Lower leg skin (tissue), 4 donors: ENCODE measurements at regions not wholly inside any gene's neighbourhood (a gene's known extent, or its start where the extent isn't known, plus 50 kb on each side); places are given as distances from the start of the nearest gene placed in this dataset.
"Not testable (repeated sequence)": the region's sequence is repeated elsewhere in the genome, so short reads cannot be mapped to it uniquely, and the experiment has no call there.

Experiments used
- DNase-seq, 2 donors: peaks; one replicate each; pipeline ENCODE4 v3.0.0-alpha.2; 2019; ENCODE audit warnings: low spot score in 2 of 2
- H3K4me3 ChIP-seq: fragments of 200-600 bp; sonication (generic); 2 replicates; pipeline ENCODE4 v1.5.1; 2017; ENCODE audit warnings: mild to moderate bottlenecking, low read depth; ENCODE audit not compliant: poor library complexity, severe bottlenecking
- POLR2A ChIP-seq, 2 donors: fragments of 450-650 bp; IDR thresholded peaks; one replicate each; pipeline ENCODE4 v1.6.1; 2016 to 2017; ENCODE audit warnings: antibody characterized with exemption in 2 of 2, mild to moderate bottlenecking in 1 of 2, moderate library complexity in 1 of 2
- WGBS, 2 donors: methylation state at CpG; one replicate each; pipeline ENCODE4 v1.1.5; 2018; 5-methylcytosine and 5-hydroxymethylcytosine counted together
- intact Hi-C: fragments of 100-400 bp; cut with DNase I; formaldehyde crosslinking; loops from one replicate; pipeline ENCODE4 v1.15.0; 2023; ENCODE audit warnings: low total_unique reads
- TF ChIP-seq, protein P1 (sequence below), 3 donors: fragments of 450-650 bp; IDR thresholded peaks; one replicate each; pipeline ENCODE4 v1.5.1; 2016; ENCODE audit warnings: antibody characterized with exemption in 3 of 3, mild to moderate bottlenecking in 3 of 3, moderate library complexity in 2 of 3

DNA sequence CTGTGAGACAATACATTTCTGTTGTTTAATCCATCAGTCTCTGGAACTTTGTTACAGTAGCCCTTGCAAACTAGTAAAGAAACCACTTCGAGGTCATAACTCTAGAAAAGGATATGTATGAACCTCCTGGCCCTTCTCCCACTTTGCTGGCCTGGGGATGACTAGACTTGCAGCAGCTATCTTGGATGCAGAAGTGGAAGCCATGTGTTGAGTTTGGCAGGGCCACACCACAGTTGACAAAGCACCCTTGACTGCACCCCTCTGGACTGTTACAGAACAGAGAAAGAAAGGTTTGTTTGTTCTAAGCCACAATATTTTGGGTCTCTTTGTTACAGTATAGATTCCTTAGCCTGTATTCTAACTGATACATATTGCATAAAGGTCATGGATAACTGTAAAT, 183.2 kb upstream of the TAS2R1 start:
- WGBS, 2 donors, result 68 to 84% methylated on average over 1 of the region's 1 CpG
- intact Hi-C loops, result no loop called here
- DNase-seq, result no peak
- TF ChIP-seq, protein P1, sequence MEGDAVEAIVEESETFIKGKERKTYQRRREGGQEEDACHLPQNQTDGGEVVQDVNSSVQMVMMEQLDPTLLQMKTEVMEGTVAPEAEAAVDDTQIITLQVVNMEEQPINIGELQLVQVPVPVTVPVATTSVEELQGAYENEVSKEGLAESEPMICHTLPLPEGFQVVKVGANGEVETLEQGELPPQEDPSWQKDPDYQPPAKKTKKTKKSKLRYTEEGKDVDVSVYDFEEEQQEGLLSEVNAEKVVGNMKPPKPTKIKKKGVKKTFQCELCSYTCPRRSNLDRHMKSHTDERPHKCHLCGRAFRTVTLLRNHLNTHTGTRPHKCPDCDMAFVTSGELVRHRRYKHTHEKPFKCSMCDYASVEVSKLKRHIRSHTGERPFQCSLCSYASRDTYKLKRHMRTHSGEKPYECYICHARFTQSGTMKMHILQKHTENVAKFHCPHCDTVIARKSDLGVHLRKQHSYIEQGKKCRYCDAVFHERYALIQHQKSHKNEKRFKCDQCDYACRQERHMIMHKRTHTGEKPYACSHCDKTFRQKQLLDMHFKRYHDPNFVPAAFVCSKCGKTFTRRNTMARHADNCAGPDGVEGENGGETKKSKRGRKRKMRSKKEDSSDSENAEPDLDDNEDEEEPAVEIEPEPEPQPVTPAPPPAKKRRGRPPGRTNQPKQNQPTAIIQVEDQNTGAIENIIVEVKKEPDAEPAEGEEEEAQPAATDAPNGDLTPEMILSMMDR (IDR thresholded peaks at IDR 0.05), result no peak
- TF ChIP-seq POLR2A (IDR thresholded peaks at IDR 0.05), result no peak
- H3K4me3 ChIP-seq, result no peak overlapping the region

DNA sequence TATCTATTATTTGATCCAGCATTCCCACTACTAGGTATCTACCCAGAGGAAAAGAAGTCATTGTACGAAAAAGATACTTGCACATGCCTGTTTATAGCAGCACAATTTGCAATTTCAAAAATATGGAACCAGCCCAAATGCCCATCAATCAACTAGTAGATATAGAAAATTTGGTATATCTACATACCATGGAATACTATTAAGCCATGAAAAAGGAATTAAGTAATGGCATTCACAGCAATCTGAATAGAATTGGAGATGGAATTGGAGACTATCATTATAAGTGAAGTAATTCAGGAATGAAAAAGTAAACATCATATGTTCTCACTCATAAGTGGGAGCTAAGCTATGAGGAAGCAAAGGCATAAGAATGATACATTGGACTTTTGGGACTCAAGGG, 177.2 kb upstream of the TAS2R1 start:
- intact Hi-C loops, result not testable (repeated sequence)

DNA sequence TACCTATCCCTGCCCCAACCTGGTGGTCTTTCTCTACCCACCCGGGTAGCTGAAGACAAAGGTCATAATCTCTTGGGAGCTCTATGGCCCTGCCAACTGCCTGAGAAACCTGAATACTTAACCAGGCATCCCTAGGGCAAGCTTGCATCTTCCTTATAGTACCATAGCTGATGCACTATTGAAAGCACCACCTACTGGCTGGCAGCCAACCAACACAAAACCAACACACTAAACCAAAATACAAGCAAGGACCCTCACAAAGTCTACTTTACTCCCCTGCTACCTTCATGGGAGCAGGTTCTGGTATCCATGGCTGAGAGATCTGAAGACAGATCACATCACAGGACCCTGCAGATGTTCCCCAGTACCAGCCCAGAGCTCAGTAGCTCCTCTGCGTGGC, 171.8 kb upstream of the TAS2R1 start:
- 90 to 97% methylated on average over 2 of the region's 2 CpGs for WGBS, 2 donors
- DNase-seq, result no peak
- TF ChIP-seq, protein P1 (IDR thresholded peaks at IDR 0.05), result no peak
- TF ChIP-seq POLR2A (IDR thresholded peaks at IDR 0.05), result no peak
- intact Hi-C loops, result no loop called here
- no peak overlapping the region for H3K4me3 ChIP-seq

More for the DNA sequence above, 177.2 kb upstream of the TAS2R1 start:
- DNase-seq, H3K4me3 ChIP-seq: not testable (repeated sequence)
- 86 to 97% methylated on average over 1 of the region's 1 CpG for WGBS, 2 donors

DNA sequence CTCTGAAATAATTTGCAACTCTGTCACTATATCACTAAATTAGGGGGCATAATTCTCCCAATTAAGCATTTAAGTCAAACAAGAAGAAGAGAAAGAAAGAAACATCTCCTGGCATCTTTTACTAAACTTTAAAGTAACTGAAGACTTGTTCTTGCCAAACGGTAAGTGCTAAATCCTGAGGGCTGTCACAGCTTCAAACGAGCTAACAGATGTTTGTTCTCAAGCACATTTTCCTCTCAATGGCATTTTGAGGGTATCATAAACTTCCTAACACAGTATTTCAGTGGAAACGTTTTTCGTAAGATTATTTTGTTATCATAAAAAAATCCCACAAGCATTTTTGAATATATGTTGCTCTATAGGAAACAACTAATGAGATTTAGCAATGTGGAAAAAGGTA, 169.5 kb upstream of the TAS2R1 start:
- no peak overlapping the region for H3K4me3 ChIP-seq
- WGBS, 2 donors, result 29 to 34% methylated on average over 4 of the region's 4 CpGs
- DNase-seq, result no peak
- intact Hi-C loops, result no loop called here
- TF ChIP-seq, protein P1 (IDR thresholded peaks at IDR 0.05), result no peak
- no peak for TF ChIP-seq POLR2A (IDR thresholded peaks at IDR 0.05)

DNA sequence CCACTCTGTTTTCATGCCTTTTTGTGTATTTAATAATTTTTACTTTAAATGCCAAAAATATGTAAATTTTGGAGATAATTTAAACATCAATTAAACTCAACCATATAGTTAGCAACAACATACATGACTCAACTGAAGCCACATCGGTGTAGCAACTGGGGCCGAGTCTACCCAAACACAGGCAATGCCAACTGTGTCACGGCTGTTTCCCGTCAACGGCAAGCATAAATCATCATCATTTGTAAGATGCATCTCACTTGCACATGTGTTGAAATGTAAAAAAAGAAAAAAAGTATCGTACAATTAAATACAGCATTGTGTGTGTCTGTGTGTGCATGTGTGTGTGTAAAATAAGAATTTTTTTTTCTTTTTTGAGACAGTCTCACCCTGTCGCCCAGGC, 160.1 kb upstream of the TAS2R1 start:
- intact Hi-C loops, result no loop called here
- WGBS, 2 donors, result 63 to 69% methylated on average over 7 of the region's 7 CpGs
- DNase-seq, result no peak
- TF ChIP-seq, protein P1 (IDR thresholded peaks at IDR 0.05), result no peak
- TF ChIP-seq POLR2A (IDR thresholded peaks at IDR 0.05), result no peak
- H3K4me3 ChIP-seq, result no peak overlapping the region

DNA sequence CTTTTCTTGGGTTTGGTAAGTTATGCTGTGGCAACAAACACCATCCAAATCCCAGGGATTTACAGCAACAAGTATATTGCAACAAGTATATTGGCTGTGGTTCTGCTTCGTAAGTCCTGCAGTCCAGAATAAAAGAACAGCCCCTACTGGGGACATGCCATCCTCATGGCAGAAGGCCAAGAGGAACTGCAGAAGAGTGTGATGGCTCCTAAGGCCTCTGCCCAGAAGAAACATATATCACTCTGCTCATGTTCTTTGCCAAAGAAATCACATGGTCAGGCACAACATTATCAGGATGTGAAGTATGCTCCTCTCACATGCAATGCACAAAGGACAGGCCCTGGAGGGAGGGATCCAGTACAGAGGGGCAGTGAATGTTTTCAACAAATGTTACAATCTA, 159.6 kb upstream of the TAS2R1 start:
- 60 to 61% methylated on average over 1 of the region's 1 CpG for WGBS, 2 donors
- TF ChIP-seq POLR2A (IDR thresholded peaks at IDR 0.05), result no peak
- TF ChIP-seq, protein P1 (IDR thresholded peaks at IDR 0.05), result no peak
- DNase-seq, result no peak
- H3K4me3 ChIP-seq, result no peak overlapping the region
- intact Hi-C loops, result no loop called here
